Psoas muscle (tissue), 7 donors: ENCODE measurements at regions not wholly inside any gene's neighbourhood (a gene's known extent, or its start where the extent isn't known, plus 50 kb on each side); places are given as distances from the start of the nearest gene placed in this dataset.

Experiments
- ATAC-seq, 4 donors: fragments of 200-7000 bp; cut with Tn5 transposase; one replicate each; pipeline ENCODE4 v1.9.1; 2020; ENCODE audit warnings: moderate library complexity in 3 of 4, mild to moderate bottlenecking in 2 of 4
- DNase-seq, 2 donors: peaks; one replicate each; pipeline ENCODE4 v3.0.0-alpha.2; 2020
- H3K27ac ChIP-seq: fragments of 200-600 bp; one replicate; pipeline ENCODE4 v1.8.0; 2022
- H3K27me3 ChIP-seq, 3 donors: fragments of 200-600 bp in 1 of 3; one replicate each; pipeline versions ENCODE4 v1.6.1 to v1.8.0; 2013 to 2022; ENCODE audit warnings: low read length in 2 of 3, mild to moderate bottlenecking in 2 of 3, moderate library complexity in 1 of 3; ENCODE audit not compliant: insufficient read depth in 3 of 3
- H3K36me3 ChIP-seq, 2 donors: fragments of 200-600 bp in 1 of 2; one replicate each; pipeline versions ENCODE4 v1.6.1 to v1.8.0; 2013 to 2022; ENCODE audit warnings: low read depth in 1 of 2, mild to moderate bottlenecking in 1 of 2, moderate library complexity in 1 of 2; ENCODE audit not compliant: insufficient read depth in 1 of 2
- H3K4me1 ChIP-seq: fragments of 200-600 bp; one replicate; pipeline ENCODE4 v1.8.0; 2022
- H3K4me3 ChIP-seq: fragments of 200-600 bp; one replicate; pipeline ENCODE4 v1.8.0; 2022; ENCODE audit warnings: mild to moderate bottlenecking
- H3K9me3 ChIP-seq: fragments of 200-600 bp; one replicate; pipeline ENCODE4 v1.8.0; 2022
- CTCF ChIP-seq: fragments of 200-600 bp; IDR thresholded peaks from one replicate; pipeline ENCODE4 v1.8.0; 2022; ENCODE audit warnings: antibody characterized with exemption
- WGBS, 3 donors: extraction: QIAGEN DNeasy Blood & Tissue Kit; methylation state at CpG; one replicate each; pipeline versions ENCODE4 v1.1.6 to v1.1.7; 2013; 5-methylcytosine and 5-hydroxymethylcytosine counted together
- intact Hi-C, 2 donors: fragments of 100-400 bp; cut with DNase I; formaldehyde crosslinking; loops; one replicate each; pipeline versions ENCODE4 v1.11.0 to v1.14.2; 2022
- donor health status: healthy with polysubstance abuse.
- donor health status: DM: no; HTN: no; CAD: no; lungs with moderate emphysema.
- donor health status: Bipolar disorder and iron deficiency.
- donor health status: healthy.
- donor health status: DM: yes; HTN: yes; CAD: no.
- donor health status: DM: no; HTN: no; CAD: no.
- donor health status: DM: yes; HTN: yes; CAD: no.

- WGBS, 3 donors: 94 to 96% (median 94%) methylated on average over 4 of the region's 4 CpGs
- H3K9me3 ChIP-seq: no peaks in the 10 kb centered on the region
- intact Hi-C loops: no loop called here
- no peak for TF ChIP-seq CTCF
- no peak for ATAC-seq
- no peaks in the 10 kb centered on the region for H3K36me3 ChIP-seq
- no peaks in the 10 kb centered on the region for H3K27me3 ChIP-seq
- no peak for DNase-seq
- H3K4me3 ChIP-seq: no peak overlapping the region
- no peaks in the 10 kb centered on the region for H3K4me1 ChIP-seq
- no peak overlapping the region for H3K27ac ChIP-seq
These were observed 1268.9 kb upstream of the TMEM132C start for GRCh38 chr12:126998031-126998430.

GRCh38 chr12:126998747-126999285 lies 1268.2 kb upstream of the TMEM132C start:
- no peak for ATAC-seq
- Histone ChIP-seq H3K36me3 (no peaks in the 10 kb centered on the region), H3K27me3 (no peaks in the 10 kb centered on the region), H3K4me1 (no peaks in the 10 kb centered on the region), H3K4me3 (no peak overlapping the region), H3K9me3 (no peaks in the 10 kb centered on the region), H3K27ac (no peak overlapping the region)
- no peak for DNase-seq
- intact Hi-C loops: no loop called here
- 66 to 68% (median 68%) methylated on average over 10 of the region's 10 CpGs for WGBS, 3 donors
- no peak for TF ChIP-seq CTCF

GRCh38 chr12:126999352-126999751 lies 1267.6 kb upstream of the TMEM132C start:
- intact Hi-C loops: no loop called here
- ATAC-seq (no peak), DNase-seq (no peak)
- H3K27me3 ChIP-seq: no peaks in the 10 kb centered on the region
- no peaks in the 10 kb centered on the region for H3K9me3 ChIP-seq
- no peak overlapping the region for H3K27ac ChIP-seq
- no peak overlapping the region for H3K4me3 ChIP-seq
- H3K36me3 ChIP-seq: no peaks in the 10 kb centered on the region
- no peaks in the 10 kb centered on the region for H3K4me1 ChIP-seq
- no peak for TF ChIP-seq CTCF
- 36 to 55% (median 38%) methylated on average over 5 of the region's 5 CpGs for WGBS, 3 donors

DNA sequence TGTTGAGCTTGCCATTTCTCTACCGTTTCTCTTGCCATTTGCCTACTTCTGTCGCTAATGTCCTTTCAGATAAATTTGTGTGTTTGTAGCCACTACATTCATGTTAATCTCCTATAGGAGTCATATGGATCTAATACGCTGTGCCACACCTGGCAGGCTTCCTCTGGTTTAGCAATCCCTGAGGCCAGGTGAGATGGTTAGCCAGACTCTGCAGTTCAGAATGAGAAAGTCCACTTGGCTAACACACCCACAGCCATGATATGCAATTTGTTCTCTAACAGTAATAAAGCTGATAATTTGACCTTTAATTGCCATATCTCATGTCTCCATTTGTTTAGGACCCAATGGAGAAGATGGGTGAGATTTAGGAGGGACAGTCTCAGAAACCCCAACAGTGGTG lies 1261.6 kb upstream of the TMEM132C start:
- no peaks in the 10 kb centered on the region for H3K9me3 ChIP-seq
- intact Hi-C loops: no loop called here
- WGBS, 3 donors: 72 to 95% (median 93%) methylated on average over 3 of the region's 3 CpGs
- no peaks in the 10 kb centered on the region for H3K36me3 ChIP-seq
- H3K27ac ChIP-seq: no peak overlapping the region
- TF ChIP-seq CTCF: no peak
- no peak for DNase-seq
- H3K27me3 ChIP-seq: no peaks in the 10 kb centered on the region
- no peaks in the 10 kb centered on the region for H3K4me1 ChIP-seq
- no peak for ATAC-seq
- no peak overlapping the region for H3K4me3 ChIP-seq

- intact Hi-C loops: no loop called here
- WGBS, 3 donors: 76 to 87% (median 82%) methylated on average over 9 of the region's 9 CpGs
- Histone ChIP-seq H3K27me3 (no peaks in the 10 kb centered on the region), H3K4me3 (no peak overlapping the region), H3K9me3 (no peaks in the 10 kb centered on the region), H3K27ac (no peak overlapping the region), H3K36me3 (no peaks in the 10 kb centered on the region), H3K4me1 (no peaks in the 10 kb centered on the region)
- ATAC-seq: no peak
- no peak for DNase-seq
- no peak for TF ChIP-seq CTCF
These were observed 1260.0 kb upstream of the TMEM132C start for GRCh38 chr12:127006972-127007371.
